Stimulated activated CD8-positive, alpha-beta memory T cell treated with anti-CD3 and anti-CD28 coated beads, Interleukin-7, amount 100 ng/mL, for 1 hour (primary cell): ENCODE measurements at regions not wholly inside any gene's neighbourhood (a gene's known extent, or its start where the extent isn't known, plus 50 kb on each side); places are given as distances from the start of the nearest gene placed in this dataset.

Source experiments
- DNase-seq, 2 donors: peaks; one replicate each; pipeline ENCODE4 v3.0.0-alpha.2; 2020; ENCODE audit warnings: low read depth in 2 of 2

DNA sequence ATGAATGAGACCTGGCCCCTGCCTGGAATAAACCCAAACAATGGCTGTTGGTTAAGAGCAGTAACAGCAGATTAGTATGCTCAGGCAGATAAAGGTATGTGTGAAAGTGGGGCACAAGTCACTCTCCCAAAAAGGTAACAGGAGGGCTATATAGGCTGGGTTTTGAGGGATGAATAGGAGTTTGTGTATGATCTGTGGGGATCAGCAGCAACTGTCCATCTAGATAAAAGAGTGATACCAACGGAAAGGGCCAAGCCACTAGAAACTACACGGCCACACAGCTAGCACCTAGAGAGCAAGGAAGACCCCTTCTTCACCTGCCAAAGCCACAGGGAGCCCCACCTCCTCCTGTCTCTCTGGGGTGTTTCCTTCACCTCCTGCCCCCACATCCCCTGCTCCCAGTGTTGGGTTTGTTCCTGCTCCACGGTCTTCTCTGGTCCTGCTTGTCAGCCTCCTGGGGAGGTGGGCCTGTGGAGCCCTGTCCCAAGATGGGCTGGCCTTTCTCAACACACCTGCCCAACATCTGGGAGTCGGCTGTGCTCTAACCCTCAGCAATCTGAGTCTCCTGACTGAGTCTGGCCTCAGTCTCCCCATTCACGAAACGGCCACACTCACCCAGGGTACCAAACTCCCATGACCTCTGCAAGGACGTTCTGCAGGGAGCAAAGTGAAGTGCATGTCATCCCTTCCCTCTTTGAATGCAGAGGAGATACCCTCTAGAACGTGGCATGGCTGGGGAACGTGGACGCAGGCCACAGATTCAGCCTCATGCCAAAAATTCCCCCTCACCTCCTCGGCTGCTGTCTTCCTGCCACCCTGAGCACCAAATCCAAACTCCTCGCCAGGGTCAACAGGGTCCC, 108.2 kb downstream of the NCOR2 start:
- DNase-seq = no peak

GRCh38 chr12:124458220-124458991, 109.0 kb downstream of the NCOR2 start:
- no peak for DNase-seq

GRCh38 chr12:124457287-124458219, 109.9 kb downstream of the NCOR2 start:
- DNase-seq = no peak

GRCh38 chr12:124456652-124457152, 110.7 kb downstream of the NCOR2 start:
- DNase-seq = peak in 1 of 2 donors; percentile 34

DNA sequence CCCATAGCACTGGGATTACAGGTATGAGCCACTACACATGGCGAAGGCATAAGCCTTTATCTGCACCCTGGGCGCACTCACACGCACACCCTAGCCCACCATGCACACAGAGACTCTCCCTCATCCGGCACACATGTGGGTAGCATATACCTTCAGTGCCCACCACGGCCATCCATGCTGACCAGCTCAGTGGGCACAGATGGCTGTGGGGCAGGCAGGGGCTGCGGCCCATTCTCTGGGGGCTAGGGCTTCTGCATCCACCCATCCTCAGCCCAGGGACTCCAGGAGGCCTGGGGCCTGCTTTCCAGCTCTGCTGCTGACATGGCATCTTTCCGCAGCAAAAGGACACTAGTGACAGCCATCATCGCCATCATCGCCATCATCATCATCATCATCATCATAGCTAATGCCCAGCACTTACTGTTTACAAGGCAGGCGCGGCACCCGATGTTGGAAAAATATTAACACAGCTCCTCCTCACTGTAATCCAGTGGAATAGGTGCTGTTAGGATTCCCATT, 111.2 kb downstream of the NCOR2 start:
- DNase-seq = no peak

DNA sequence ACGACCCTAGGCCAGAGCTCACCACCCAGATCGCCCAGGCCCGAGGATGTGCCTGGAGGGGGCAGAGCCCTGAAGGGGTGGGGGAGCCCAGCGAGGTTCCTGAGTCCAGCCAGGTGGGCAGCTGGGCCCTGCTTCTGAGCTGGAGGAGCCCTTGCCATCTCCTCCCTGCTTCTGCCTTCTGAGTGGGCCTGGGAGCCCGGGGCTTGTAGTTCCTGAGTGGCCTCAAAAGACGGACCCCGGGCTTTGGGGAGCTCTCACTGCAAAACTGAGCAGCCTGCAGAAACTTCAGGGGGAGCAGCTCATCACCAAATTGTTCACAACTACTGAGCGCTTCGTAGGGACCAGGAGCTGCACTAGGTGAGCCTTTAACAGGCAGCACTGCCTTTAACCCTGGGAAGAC, 112.1 kb downstream of the NCOR2 start:
- DNase-seq = no peak

DNA sequence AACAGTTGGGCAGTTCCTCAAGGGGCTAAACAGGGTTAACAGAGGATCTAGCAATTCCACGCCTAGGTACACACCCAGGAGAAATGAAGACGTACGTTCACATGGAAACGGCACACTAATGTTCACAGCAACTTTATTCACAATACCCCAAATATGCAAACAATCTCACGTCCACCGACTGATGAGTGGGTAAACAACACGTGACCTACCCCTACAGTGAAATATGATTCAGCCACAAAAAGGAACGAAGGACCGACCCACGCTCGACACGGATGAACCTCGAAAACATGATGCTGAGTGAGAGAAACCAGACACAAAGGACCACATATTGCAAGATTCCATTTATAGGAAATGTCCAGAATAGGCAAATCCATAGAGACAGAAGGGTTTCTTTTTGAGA, 112.7 kb downstream of the NCOR2 start:
- DNase-seq = no peak

GRCh38 chr12:124454352-124454725, 113.1 kb downstream of the NCOR2 start:
- DNase-seq = no peak

DNA sequence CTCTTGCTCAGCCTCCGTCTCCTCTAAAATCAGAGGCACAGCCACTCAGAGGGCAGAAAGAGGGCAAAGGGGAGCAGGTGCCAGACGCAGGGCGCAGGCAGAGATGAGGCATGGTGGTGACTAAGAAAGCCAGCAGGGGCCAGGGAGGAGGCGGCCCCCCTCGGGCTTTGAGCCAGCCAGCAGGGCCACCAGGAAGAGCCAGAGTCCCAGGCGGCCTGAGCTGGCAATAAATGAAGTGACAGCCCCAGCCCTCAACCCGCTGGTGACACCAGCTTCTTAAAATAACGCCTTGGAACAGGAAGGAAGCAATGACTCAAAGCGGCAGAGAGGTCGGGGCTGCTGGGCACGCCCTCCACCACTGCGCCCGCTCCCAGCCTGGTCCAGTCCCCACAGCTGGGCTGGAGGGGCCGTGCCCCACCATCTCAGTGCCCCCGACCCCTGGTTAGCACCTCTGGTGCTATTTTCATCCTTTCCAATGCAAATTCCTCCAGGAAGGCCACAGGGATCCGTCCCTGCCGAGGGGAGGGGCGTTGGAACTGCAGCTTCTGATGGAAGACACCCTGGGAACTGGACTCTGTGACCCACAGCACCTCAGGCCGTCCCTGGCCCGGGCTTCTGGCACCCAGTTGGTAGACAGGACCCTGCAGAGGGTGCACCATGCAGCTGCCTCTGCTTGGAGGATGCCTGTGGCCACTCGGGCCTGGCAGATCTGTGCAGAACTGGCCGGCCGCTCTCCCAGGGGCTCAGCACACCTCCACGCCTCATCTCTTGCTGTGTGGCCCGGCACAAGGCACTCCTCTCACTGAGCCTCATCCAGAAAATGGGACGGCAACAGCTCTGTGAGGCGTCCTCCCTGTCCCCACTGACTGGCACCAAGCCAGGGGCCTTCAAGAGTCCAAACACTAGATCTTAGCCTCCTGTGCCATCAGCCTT, 113.7 kb downstream of the NCOR2 start:
- peak; percentile 59 to 74 for DNase-seq

- DNase-seq = no peak
Observed at GRCh38 chr12:124452576-124453331, 114.7 kb downstream of the NCOR2 start.

DNA sequence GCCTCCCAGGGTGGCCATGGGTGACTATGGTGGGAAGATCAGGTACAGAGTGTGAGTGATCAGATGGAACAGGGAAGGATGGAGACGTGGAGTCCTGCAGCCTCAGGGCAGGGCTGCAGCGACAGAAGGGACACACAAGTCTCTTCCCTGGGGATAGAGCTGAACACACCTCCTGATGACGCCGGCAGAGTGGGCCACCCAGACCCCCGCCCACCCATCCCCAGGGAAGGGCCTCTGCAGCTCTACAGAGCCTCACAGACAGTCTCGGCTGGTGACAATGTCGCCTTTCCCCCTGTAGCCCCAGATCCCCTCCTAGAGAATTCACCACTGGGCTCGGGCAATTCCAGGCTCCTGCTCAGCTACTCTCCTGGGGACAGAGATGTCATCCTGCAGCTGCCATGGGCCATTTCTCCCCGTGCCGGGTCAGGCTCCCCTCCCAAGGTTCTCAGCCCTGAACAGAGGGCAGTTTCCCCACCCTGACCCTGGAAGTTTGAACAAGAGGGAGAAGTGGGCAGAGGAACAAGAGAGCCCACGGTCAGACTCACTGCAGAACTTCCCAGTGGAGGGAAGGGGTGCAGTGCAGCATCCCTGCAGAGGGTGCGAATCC, 115.7 kb downstream of the NCOR2 start:
- no peak for DNase-seq

- no peak for DNase-seq
Observed at GRCh38 chr12:124451016-124451415, 116.4 kb downstream of the NCOR2 start.

DNA sequence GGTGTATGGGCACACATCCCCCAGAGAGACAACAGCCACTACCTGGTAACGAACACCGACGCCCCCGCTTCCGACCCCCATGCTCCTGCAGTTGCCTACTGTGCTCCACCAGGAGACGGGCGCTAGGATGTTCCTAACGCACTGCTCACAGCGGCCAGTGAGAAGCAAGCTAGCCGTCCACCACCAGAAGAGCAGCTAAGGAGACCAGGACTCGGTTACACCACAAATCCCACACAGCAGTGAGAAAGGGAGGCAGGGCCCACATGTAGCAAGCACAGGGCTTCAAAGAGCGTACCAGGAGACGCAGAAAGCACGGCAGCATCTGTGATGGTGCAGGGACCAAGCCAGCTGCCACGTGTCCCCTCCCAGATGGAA, 117.0 kb downstream of the NCOR2 start:
- no peak for DNase-seq

DNA sequence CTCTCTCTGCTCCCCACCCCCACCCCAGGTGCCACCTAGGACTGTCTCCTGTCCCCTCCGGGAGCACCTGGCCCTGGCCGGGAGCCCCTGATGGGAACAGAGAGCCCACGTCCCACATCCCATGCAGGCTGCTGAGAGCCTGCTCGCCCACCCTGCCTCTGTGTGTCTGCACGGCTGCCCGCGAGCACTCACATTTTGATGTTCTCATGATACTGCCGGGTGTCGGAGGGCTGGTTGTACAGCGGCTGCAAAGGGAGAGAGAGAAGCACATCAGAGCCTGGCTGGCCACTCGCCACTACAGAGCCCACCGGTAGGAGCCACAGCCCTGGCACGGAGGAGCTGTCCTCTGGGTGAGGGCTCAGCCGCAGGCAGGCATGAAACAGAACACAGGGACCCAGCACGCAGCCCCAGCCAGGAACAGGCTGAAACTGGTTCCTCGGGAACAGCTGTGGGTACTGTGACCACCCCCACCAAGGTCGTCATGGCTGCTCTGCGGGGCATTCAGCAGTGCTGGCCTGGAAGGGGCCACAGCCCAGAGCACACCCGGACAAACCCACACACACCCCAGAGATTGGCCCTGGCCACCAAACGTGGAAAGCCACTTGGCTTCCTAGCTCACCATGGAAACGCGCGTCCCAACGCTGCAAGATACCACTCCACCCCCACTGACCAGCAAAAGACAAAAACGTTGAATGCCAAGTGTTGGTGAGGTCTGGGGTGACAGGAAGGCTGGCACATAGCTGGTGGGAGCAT, 117.6 kb downstream of the NCOR2 start:
- no peak for DNase-seq

DNA sequence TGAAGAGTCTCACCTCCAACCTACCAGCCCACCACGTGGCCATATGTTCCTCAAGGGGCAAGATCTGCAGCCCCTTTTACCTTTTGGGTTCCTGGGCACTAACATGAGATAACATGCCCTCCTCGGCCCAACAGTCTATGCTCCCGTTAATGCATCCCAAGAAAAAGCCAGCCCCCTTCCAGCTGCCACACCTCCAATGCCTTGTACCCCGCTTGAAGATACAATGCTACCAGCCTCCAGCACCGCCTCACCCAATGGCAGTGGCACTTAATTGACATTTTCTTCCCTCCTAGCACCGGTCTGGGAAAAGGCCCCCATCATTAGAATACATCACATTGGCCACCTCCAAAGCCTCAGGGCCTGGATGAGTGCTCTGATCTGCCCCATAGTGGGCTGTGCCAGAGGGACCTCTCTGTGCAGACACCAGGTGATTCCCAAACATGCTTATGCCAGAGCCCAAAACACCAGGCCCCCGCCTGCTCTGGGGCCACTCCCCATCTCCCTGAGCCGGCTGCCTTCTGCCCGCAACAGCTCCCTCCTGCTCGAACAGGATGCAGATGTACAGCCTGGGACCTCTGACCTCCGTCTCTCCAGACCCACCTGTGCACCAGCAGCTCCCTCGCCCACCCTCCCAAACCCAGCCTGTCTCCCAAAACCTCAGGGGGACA, 118.3 kb downstream of the NCOR2 start:
- DNase-seq = no peak

- DNase-seq = no peak
Observed at GRCh38 chr12:124448241-124448954, 119.0 kb downstream of the NCOR2 start.

GRCh38 chr12:124446364-124446763, 121.0 kb downstream of the NCOR2 start:
- DNase-seq = no peak
